NOMO-1 treated with DMSO at 0.1 percent for 48 hours (cell line): ENCODE measurements at regions not wholly inside any gene's neighbourhood (a gene's known extent, or its start where the extent isn't known, plus 50 kb on each side); places are given as distances from the start of the nearest gene placed in this dataset.
"Not testable (repeated sequence)": the region's sequence is repeated elsewhere in the genome, so short reads cannot be mapped to it uniquely, and the experiment has no call there.

Experiments used
- DNase-seq: peaks from one replicate; lab custom pipeline; 2025; ENCODE audit not compliant: unreplicated experiment; lab: John Stamatoyannopoulos, UW

DNA sequence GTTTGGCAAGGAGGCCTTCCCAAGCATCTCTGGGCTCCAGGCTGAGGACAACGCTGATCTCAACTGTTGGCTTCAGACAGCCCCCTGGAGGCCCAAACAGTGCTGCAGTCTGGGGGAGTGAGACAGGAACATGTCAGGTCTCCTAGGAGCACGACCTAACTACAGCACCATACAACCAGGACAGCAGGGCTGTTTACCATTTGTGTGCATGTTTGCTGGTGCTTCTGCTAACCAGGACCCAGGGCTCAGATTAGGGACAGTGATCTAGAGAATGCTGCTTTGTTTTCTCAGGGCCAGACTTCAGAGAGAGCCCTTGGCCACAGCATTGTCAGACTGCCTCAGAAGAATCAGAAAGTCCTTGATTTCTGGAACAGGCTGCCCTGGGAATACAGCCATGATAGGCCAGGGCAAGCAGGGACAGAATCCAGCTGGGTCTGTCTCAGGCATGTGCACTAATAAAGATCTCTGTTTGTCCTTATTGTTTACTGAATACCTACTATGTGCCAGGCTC lies 126.5 kb downstream of the VPREB1 start:
- DNase-seq: no peak

DNA sequence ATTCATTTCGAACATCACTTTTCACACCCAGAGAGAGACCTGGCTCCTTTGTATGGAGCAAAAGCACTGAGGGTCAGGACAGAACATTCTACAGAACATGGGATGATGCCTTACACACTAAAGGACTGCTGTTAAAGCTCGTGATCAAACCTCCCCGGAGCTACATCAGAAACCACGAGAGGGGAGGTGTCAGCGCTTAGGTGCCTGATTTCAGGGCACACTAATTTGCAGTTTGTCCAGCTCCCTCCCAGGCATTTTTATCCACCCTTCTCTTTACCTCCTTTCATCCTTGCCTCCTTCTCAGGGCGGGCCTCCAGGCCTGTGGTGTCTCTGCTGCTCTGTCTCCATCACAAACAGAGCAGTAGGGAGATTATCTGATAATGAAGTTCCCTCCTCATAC lies 127.5 kb downstream of the VPREB1 start:
- no peak for DNase-seq

DNA sequence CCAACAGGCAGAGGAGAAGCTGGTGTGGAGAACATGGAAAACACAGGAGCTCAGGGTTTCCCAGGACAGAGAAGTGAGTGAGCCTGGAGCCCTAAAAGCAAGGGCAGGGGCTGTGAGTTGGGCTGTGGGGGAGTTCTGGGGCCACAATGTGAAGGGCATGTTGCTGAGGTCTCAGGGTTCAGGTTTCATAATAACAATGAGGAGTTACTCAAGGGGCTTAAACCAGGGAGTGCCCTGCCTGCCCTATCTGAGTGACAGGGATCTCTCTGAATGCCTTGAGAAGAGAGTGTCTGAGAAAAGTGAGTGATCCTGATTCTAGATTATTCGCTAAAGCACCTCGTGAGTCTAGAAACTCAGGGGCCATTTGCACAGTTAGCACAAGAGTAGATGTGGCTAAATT lies 129.6 kb downstream of the VPREB1 start:
- DNase-seq: no peak

DNA sequence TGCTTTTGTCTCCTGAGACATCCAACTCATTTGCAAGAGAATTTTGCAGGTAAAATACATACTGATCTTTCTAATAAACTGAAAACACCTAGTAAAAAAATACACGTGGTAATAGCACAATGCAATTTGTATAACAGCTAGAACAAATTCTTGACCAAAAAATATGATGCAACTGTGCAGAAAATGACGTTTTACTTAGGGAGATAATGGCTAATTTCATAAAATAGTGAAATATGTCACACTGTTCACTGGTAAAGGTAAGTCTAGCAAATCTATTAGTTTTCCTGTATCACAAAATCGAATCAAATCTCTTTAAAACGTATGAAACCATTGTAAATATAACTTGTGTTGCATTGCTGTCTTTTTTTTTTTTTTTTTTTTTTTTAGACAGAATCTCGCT lies 130.0 kb downstream of the VPREB1 start:
- DNase-seq: no peak

DNA sequence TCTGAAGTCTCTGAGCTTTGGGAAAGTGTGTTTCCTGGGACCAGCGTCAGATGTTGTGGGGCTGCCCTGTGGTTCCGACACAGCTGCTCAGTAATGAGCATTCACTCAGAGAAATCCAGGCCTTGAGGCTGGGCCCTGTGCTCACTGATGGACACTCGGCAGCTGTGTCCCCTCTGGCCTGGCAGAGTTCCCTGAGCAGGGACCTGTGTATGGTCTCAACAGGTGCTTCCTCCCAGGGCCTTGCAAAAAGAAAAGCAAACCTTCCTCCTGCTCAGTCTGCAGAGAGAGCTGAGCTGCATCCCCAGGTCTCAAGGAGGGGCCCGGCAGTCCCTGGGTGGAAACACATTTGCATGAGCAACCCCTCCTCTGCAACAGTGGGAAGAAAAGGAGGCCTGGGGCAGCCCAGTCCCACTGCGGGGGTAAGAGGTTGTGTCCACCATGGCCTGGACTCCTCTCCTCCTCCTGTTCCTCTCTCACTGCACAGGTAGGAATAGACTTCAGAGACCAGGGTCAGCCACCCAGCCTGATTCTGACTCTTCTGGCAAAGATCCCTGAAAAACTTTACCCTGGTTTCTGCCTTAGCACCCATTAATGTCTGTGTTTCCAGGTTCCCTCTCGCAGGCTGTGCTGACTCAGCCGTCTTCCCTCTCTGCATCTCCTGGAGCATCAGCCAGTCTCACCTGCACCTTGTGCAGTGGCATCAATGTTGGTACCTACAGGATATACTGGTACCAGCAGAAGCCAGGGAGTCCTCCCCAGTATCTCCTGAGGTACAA lies 131.2 kb downstream of the VPREB1 start:
- no peak for DNase-seq

DNA sequence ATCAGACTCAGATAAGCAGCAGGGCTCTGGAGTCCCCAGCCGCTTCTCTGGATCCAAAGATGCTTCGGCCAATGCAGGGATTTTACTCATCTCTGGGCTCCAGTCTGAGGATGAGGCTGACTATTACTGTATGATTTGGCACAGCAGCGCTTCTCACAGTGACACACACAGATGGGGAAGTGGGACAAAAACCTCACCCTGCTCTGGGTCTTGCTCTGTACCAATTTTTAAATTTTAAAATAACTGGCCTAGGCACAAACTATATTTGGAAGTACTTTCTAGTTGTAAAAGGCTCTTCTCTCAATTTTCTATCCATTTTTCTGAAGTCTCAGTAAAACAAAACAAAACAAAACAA lies 131.7 kb downstream of the VPREB1 start:
- DNase-seq: no peak

DNA sequence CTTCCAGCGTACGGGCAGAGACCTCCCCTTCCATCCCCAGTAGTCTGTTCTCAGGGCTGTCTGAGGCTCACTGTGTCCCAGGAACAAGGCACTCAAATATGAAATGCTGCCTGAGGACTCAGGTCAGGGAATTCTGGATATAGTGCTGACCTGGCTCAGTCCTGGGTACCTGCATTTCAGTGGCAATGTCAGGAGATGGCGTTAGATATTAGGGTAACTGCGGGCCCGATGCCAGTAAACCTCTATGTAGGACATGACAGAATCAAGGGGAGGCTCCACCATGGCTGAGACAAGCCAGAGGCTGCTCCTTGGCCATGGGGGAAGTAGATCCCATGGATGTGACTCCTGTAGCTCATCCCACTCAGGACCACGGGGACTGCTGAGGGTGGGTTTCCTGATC lies 131.7 kb downstream of the ZNF280B start:
- DNase-seq: not testable (repeated sequence)

DNA sequence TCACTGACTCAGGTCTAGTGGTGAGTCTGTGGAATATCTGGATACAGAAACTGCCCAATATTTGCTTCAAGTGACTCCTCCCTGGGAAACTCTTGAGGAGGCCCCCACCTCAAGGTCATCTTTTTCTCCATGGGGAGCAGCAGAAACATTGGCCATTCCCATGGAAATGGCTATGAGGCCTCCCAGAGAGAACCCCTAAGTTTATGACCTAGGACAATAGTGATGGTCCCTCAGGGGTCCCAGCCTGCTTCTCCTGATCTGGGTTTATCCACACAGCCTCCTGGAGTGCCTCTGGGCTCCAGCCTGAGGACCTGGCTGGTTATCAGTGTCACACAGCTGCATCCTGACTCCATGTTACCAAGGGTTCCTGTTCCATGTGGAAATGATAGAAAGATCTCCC lies 131.2 kb downstream of the ZNF280B start:
- DNase-seq: no peak

DNA sequence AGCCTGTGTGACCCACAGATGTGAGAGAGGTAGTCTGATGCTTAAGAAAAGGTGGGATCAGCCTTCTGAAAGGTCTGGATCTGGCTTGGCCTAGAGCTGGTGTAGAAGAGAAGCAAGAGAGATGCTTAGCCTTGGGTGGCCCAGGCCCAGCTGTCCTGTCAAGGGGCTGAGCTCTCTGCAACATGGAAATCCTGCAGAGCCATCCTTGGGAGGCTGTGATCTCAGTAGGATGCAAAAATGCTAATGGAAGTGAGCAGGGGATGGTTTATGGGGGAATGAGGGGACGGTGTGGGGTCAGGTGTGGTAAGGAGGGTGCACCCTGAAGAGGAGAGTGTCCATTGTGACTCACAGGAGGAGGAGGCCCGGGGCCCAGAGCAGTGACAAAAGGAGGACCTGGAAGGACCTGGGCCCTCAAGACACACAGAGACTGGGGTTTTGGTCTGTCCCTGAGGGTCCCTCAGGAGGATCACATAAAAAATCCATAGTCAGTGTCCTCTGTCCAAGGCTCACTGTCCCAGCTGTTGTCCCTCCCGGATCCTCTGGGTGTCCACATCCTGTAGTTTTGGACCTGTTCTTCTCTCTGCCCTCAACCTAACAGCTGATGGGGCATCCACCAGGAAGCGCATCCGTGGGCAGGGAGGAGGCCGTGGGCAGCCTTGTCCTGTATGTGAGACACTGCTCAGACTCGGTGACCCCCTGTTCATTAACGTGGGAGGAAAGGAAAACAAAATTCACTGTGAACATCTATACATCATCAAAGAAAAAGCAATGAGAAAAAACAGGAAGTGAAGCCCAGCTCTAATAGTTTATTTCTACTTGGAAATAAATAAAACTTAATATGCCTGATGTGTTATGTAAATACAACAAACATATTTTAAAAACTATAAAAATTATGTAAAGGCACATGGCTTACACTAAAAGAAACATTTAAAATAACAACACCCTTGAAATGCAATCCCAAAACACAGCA lies 129.8 kb downstream of the ZNF280B start:
- no peak for DNase-seq

DNA sequence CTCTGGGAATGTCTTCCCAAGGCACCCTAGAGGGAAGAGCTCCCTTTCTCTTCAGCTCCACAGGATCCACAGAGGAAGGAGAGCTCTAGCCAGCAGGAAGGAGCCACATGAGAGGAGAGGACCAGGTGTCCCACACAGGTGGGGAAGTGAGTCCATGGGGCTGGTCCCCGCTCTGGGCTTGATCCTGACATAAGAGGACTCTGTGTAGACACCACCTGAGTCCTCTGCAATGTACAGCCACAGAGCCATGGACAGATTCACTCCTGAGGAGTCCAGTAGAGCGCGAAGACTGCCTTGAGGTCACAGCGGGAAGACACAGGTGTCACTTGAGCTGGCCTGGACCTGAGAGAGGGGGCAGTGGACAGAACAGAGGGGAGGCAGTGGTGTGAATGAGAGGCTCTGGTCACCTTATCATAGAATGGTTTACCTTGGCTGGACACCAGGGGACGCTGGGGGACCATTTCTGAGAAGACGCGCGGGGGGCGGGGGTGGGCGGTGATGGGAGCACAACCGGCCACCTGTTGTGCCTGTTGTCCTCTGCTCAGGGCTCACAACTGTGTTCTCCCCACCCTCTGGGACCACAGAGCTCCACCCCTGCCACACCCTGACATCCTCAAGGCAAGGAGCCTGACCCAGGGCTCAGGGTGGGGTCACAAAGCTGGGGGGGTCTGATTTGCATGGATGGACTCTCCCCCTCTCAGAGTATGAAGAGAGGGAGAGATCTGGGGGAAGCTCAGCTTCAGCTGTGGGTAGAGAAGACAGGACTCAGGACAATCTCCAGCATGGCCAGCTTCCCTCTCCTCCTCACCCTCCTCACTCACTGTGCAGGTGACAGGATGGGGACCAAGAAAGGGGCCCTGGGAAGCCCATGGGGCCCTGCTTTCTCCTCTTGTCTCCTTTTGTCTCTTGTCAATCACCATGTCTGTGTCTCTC lies 128.2 kb downstream of the ZNF280B start:
- no peak for DNase-seq

DNA sequence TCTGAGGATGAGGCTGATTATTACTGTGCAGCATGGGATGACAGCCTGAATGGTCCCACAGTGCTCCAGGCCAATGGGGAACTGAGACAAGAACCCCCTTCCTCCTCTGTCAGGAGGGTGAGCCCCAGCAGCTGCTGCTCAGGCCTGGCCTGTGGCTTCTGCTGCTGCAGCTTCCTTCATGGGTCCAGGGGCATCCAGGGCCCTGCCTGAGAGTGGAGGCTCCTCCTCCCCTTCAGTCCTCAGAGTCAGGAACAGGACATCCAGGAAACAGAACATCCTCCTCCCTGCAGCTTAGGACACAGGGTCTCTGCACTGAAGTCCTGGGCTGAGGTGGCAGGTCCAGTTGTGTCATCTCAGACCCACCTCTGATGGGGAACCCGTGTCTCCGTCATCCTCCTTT lies 127.2 kb downstream of the ZNF280B start:
- DNase-seq: not testable (repeated sequence)

DNA sequence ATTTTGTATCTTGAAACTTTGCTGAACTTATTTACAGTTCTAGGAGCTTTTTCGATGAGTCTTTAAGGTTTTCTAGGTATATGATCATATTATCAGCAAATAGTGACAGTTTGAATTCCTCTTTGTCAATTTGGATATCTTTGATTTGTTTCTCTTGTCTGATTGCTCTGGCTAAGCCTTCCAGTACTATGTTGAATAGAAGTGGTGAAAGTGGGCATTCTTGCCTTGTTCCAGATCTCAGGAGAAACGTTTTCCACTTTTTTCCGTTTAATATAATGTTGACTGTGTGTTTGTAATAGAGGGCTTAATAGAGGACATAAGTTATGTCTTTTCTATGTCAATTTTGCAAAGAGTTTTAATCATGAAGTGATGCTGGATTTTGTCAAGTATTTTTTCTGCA lies 124.3 kb downstream of the ZNF280B start:
- DNase-seq: no peak

DNA sequence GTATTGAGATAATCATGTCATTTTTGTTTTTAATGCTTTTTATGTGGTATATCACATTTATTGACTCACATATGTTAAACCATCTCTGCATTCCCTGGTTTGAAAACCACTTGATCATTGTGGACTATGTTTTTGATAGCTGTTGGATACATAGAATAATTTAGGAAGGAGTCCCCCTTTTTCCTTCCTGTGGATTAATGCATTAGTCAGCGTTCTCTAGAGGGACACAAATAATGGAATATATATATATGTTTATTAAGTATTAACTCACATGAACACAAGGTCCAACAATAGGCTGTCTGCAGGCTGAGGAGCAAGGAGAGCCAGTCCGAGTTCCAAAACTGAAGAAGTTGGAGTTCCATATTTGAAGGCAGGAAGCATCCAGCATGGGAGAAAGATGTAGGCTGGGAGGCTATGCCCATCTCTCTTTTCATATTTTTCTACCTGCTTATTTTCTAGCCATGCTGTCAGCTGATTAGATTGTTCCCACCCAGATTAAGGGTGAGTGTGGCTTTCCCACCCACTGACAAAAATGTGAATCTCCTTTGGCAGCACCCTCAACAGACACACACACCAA lies 123.8 kb downstream of the ZNF280B start:
- DNase-seq: no peak

DNA sequence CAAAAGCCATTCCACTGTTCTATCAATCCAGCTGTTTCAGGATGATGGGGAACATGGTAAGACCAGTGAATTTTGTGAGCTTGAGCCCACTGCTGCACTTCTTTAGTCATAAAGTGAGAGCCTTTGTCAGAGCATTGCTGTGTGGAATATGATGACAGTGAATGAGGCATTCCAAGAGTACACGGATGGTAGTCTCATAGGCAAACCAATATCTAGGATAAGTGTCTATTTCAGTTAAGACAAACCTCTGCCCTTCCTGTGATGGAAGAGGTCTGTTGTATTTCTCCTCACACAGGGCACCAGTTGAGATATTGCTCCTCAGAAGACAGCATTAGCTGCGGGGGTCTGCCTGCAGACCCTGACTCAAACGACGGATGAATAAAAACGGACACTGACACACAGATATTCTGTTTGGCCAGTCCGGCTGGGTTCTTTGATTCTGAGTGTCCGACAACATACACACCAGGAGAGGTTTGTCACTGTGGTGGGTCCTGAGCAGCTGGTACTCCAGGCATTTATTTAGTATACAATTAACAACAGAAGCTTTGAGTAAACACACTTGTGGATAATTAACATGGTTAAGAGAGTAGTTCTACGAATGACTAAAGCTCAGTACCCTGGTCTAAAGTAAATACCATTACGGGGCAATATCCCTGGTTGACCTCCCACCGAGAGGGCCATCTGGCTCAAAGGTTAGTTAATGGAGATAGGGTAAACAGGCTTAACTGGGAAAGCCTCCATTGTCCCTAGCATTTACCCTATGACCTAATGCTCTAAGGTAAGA lies 121.7 kb downstream of the ZNF280B start:
- no peak for DNase-seq

DNA sequence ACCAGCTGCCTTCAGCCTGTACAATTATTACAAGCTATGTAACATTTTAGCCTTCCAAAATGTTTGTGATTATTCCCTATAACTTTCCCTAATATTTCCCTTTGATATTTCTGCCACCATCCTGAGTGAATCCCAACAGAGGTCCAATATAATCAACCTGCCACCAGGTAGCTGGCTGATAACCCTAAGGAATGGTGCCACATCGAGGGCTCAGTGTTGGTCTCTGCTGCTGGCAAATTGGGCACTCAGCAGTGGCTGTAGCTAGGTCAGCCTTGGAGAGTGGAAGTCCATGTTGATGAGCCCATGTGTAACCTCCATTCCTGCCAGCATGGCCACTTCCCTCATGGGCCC lies 121.2 kb downstream of the ZNF280B start:
- DNase-seq: no peak

DNA sequence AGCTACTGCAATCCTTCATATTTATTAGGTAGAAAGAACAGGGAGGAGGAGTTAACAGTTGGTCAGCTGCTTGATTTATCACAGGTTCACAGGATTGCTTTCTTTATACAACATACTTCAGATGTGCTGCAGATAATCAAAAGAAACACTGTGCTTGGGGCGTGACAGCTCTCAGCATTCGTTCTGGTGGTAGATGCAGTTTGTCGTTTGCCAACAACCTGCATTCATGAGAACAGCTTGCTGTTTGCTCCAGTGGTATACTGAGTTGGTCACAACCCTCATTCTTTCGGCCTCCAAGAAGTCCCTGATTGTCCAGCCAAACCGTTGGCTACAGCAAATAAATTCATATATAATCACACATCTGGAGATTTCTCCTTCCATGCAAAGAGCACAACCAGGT lies 120.5 kb downstream of the ZNF280B start:
- DNase-seq: no peak

DNA sequence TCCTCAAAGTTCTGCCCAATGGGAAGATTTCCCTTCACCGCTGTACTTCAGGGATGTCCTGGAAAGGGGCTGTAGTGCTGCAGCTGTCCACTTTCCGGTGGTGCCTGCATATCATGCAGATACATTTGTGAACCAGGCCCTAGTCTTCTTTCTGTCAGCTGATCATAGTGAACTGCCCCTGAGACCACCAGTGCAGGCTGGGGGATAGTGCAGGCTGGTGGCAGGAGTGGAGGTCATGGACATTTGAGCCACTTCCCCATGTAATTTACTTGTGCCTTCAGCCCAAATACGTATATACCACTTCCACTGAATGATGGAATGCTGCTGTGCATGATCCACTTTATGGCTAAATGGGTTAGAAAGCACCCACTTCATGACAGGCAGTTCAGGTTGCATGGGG lies 120.0 kb downstream of the ZNF280B start:
- DNase-seq: no peak

DNA sequence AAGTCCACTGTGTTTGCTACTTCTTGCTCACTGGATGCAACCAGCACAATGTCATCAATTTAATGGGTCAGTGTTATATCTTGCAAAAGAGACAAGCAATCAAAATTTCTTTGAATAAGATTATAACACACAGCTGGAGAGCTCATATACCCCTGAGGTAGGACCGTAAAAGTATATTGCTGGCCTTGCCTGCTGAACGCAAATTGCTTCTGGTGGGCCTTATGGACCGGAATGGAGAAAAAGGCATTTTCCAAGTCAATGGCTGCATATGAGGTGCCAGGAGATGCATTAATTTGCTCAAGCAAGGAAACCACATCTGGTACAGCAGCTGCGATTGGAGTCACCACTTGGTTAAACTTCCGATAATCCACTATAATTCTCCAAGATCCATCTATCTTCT lies 119.1 kb downstream of the ZNF280B start:
- DNase-seq: no peak

DNA sequence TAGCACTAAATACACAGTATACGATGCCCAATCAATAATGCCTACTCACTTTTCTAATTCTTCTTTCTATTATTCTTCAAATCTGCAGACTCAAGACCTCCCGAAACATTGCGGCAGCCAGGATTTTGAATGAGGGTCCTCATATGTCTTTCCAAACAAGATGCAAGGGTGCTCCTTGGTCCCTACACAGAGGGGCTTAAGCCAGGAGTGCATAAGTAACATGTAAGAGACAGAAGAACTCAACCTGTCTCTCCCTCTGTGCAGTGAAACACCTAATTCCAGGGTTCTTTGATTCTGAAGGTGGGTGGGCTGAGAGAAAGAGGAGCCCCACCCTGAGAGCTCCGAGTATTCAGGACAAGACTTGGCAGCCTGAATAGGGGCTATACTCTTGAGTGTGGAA lies 117.6 kb downstream of the ZNF280B start:
- no peak for DNase-seq

DNA sequence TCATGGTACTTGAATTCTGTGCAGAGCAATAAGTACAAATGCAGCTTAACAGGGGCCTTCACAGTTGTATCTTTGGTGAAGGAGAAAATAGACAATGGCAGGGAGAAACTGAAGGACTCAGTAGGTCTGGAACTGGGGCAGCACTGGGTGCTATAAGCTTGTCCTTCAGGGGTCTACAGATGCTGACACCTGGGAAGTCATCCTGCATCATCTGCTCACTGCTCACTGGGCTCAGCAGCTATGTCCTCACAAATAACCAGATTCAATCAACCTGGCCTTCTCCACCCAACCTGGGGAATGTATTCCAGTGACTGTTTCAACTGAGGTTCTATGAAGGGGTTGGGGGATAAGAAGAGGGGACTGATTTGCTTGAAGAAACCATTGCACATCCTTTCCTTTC lies 117.0 kb downstream of the ZNF280B start:
- DNase-seq: no peak
